SK-N-SH treated with all-trans-retinoic acid at 6 μM for 48 hours (cell line): ENCODE measurements at regions not wholly inside any gene's neighbourhood (a gene's known extent, or its start where the extent isn't known, plus 50 kb on each side); places are given as distances from the start of the nearest gene placed in this dataset.

ENCODE experiments used
- CSDC2 ChIP-seq: fragments of 250-450 bp; sonication (Bioruptor Pico); IDR thresholded peaks from 2 replicates; pipeline ENCODE4 v1.5.0; 2020; ENCODE audit warnings: mild to moderate bottlenecking, moderate library complexity
- ZNF565 ChIP-seq: fragments of 450-650 bp; formaldehyde crosslinking; conservative IDR thresholded peaks from 2 replicates; pipeline ENCODE4 v1.5.0; 2020; ENCODE audit warnings: low read depth, mild to moderate bottlenecking, moderate library complexity

DNA sequence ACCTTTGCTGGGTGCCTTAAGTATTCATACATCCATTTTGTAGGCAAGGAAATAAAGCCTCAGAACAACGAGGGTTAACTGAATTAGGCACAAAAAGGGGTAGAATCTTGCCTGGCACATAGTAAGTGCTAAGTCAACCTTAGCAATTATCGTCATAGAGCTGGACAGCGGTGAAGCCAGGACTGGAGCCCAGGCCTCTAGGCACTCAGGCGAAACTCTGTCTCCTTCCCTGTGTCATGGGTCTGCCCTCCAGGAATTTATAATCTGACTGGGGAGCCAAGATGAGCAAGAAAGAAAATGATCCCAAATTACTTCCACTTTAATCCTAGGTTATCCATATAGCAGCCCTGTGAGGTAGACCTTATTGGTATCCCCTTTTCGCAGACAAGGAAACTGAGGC lies 61.4 kb downstream of the KATNIP start:
- TF ChIP-seq ZNF565 (CRISPR knock-in tag) (no peak), CSDC2 (CRISPR knock-in tag) (no peak)
